ENCODE measurements at regions not wholly inside any gene's neighbourhood (a gene's known extent, or its start where the extent isn't known, plus 50 kb on each side); places are given as distances from the start of the nearest gene placed in this dataset.
"Not testable (repeated sequence)": the region's sequence is repeated elsewhere in the genome, so short reads cannot be mapped to it uniquely, and the experiment has no call there.

DNA sequence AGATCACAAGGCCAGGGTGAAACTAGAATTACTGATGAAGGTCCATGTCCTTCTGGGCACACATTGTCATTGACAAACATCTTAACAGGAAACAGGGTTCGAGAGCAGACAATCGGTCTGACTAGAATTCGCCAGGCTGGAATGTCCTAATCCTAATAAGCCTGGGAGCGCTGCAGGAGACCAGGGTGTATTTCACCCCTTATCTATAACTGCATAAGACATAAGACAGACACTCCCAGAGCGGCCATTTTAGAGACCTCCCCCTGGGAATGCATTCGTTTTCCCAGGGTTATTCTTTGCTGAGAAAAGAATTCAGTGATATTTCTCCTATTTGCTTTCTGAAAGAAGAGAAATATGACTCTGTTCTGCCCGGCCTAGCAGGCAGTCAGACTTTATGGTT, 1112.9 kb upstream of the TENM3 start:
- DNase-seq (ENCODE audit: low read depth) = not testable (repeated sequence)

DNA sequence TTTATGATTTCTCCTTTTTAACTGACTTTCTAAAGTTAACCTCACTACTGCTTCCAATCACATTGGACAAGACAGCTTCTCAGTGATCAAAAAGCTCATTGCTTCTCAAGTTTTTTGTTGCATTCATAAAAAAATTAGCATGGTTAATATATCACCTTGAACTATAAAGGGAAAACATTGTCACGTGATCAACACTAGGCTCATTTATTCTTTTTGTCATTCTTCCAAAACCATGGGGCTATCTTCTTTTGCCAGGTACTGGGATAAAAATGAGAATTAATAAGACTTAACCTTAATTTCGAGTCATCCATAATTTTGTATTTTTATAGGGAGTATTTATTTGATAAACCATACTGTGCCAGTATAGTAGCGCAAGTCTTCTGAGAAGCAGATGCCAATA, 1105.9 kb upstream of the TENM3 start:
- DNase-seq (ENCODE audit: low read depth) = no peak

DNA sequence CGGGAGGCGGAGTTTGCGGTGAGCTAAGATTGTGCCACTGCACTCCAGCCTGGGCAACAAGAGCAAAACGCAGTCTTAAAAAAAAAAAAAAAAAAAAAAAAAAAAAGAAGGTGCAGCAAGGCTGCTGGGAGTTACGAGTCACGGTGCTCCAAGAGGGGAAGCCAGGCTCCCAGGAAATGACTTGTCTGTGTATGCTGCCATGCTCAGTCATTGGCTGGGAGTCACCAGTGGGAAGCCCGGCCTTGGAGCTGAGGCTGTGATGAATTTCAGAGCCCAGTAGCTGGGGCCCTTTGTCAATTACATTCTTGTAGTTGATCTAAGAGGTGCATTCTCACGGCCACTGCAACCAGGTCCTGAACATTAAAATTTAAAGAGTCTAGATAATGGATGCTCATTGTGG, 1105.1 kb upstream of the TENM3 start:
- DNase-seq (ENCODE audit: low read depth) = no peak

DNA sequence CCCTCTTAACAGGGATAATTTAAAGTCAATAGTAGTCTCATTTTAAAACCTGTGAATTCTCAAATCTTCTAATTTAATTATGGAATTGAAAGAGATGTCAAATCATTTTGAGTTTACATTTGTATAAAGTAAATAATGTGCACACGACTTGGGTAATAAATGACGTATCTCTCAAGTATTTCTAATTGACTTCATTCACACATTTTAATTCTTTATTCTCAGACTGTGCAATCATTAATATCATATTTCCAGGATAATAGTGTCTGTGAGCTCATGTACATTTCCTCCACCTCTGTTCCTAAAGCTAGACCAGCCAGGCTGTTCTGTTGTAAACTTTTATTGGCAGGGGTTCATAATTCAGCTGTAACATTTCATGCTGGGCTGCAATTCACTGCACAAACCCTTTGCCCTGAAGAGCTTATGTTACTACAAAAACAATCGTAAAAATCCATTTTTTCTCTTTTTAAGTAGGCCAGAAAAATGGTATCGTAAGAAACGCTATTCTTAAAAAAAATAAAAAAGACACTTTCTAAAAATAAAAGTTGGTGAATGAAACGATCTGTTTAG, 1103.1 kb upstream of the TENM3 start:
- DNase-seq (ENCODE audit: low read depth) = no peak

- peak; percentile 47 for DNase-seq (ENCODE audit: low read depth)
Observed at GRCh38 chr4:181143250-181143854, 1099.8 kb upstream of the TENM3 start.

DNA sequence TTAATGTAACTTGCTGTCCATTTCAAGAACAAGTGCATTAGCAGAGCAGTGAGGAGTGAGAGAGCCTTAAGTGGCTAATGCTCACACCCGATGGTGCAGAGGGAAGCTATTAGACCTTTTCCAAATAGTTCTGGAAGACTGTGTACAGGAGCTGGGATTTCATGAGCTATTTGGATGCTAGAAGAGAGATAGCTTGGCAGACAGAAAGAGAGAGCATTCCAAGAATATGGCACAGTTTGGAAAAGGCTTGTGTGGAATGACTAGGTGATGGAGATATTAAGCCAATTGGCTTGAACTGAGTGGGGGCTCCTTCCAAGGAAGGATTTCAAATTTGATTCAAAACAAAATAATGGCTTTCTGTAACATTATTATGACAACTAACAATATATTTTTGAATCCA, 1097.2 kb upstream of the TENM3 start:
- DNase-seq (ENCODE audit: low read depth) = no peak

DNA sequence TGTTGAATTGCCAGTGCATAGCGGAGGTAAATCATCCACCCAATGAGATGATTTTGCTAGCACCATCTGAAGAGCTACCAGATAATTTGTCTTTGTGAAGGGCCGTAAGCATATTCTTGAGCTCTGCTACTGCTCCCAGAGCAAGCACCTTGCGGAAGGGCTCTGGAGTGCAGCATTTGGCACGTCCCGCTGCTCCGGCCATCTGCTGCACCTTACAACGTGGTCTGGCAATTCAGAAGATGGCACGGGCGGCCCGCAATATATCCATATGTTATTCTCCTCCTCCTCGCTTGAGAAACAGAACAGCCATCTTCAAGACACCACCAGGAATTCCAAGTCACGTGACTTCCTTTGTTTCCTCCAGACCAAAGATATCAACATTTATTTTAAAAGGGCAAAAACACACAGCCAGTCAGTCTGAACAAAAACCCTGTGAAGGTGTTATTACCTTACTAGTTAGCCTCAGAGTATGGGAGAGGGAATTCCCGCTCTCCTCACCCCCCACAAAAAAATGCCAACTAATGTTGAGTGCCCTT, 1095.7 kb upstream of the TENM3 start:
- no peak for DNase-seq (ENCODE audit: low read depth)

DNA sequence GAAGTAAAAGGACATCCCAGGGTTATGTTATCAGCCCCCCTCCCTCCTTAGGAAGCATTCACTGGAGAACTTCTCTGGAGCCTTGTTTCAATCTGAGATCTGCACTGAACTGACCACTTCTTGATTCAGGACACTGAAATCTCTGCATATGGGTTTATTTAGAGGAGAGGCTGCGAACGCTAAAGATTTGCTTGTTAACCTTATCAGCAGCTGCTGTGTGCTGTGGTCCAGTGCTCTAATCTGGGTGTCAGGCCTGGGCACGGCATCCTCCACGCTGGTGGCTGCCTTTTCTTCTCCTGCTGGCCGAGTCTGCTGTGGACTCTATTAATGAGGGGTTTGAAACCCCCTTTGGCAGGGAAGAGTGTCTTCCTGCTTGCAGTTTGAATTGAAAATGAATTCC, 1094.7 kb upstream of the TENM3 start:
- DNase-seq (ENCODE audit: low read depth) = no peak

DNA sequence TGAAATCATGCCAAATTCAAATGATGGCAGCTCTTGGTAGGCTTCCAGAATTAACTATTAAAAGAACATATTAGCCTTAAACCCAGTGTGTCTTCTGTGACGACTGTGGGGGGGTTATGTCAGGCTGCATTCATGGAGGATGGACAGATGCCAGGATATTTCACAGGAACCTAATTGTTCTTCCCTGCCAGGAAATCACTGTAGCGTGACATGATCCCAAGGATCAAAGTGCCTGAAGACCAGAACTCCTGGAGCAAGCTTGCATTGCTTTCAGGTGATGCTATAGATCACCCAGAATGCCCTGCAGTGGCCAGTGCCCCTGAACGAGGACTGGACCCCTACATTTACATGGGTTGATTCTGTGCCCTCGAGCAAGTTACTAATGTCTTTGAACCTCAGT, 1093.0 kb upstream of the TENM3 start:
- no peak for DNase-seq (ENCODE audit: low read depth)

- no peak for DNase-seq (ENCODE audit: low read depth)
Observed at GRCh38 chr4:181151856-181152255, 1091.3 kb upstream of the TENM3 start.

GRCh38 chr4:181157647-181158046, 1085.6 kb upstream of the TENM3 start:
- DNase-seq (ENCODE audit: low read depth) = no peak

- no peak for DNase-seq (ENCODE audit: low read depth)
Observed at GRCh38 chr4:181158971-181159370, 1084.2 kb upstream of the TENM3 start.

GRCh38 chr4:181161669-181162068, 1081.5 kb upstream of the TENM3 start:
- DNase-seq (ENCODE audit: low read depth) = no peak

- DNase-seq (ENCODE audit: low read depth) = no peak
Observed at GRCh38 chr4:181162266-181162665, 1080.9 kb upstream of the TENM3 start.

- DNase-seq (ENCODE audit: low read depth) = no peak
Observed at GRCh38 chr4:181162676-181163075, 1080.5 kb upstream of the TENM3 start.

DNA sequence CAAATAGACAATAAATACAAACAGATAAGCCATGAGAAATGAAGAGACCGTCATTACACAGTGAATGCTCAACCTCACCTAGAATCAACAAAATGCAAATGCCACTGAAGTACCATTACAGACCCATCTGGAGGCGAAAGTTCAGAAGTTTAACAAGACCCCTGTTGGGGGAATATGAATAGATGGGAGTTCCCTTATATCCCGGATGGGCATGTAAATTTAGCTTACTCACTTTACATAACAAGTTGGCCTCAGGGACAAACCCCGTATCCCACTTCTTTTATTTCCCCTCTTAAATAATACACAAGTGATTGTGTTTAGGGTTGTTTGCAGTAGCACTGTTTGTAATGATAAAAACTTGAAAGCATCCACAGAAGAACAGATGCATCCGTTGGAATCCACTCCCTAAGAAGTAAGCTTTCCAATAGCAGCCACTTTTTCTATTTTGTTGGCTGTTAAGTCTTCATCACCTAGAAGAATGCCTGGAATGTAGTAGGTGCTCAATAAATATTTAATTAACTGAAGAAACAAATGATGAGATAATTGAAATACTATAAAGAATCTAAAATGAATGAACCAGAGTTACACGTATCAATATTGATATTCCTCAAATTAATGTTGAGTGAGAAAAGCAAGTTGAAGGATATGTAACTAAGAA, 1076.3 kb upstream of the TENM3 start:
- no peak for DNase-seq (ENCODE audit: low read depth)

DNA sequence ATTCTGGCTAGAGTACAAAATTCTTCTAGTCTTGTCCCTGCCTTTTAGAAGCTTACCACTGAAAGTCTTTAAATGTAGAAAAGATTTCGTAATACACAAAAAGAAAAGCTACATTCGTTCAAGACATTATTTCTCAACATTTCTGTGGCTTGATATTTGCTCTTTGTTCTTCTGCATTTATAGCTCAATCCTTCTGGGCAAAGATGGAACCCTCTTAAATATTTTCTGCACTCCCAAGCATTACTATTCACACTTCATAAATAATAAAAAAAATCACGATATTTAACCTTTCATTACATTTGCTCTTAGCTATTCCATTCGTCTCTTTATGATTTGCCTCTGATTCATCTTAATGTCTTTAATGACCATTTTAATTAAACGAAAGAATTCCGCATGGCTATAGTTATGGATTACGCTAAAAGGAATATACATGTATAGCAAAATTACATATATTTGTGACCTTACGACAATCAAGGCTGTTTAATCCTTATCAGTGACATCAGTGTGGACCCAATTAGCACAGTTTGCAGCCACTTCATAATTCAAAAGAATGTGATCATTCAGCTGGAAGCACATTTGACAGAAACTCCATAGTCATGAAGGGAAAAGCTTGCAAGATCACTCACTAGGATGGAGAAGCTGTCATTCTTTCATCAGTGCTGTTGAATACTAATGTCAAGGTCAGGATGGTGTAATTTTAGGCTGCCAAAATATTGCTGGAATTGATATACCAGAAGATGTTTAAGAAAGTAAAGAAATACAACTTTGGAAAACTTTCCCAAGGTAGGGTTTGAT, 1075.0 kb upstream of the TENM3 start:
- DNase-seq (ENCODE audit: low read depth) = no peak

GRCh38 chr4:181173046-181173445, 1070.2 kb upstream of the TENM3 start:
- no peak for DNase-seq (ENCODE audit: low read depth)

DNA sequence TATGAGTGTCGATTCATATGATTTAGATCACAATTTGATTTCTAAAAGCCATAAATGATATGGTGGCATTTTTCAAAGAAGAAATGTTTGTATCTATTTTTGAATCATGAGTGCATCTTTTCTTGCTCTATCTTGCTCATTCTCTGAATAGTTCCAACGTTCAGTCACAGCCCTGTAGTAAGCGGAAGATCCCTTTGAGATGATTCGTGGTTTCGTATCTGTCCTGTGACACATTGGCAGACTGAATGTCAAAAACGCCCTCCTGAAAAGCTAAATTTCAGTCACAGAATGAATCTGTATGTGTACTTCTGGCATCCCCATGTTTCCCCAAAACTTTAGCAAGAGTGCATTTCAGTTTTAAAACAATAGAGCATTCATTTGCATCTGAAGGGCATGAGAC, 1066.9 kb upstream of the TENM3 start:
- no peak for DNase-seq (ENCODE audit: low read depth)

DNA sequence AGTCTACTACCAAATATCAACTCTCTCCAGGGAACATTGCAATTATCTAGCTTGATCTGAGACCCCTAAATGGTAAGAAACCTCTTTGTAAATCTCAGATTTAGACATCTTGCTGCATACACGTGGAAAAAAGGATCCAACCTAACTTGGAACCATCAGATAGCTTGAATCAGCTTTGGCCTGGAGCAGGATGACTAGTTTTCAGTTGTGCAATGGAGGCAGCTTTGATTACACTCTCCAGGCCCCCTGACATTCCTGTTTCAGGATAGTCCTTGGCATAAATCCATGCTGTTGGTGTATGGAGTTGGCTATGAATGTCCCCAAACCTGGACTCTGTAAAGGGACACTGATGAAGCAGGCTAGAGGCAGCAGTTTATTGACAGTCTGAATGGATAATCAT, 1061.9 kb upstream of the TENM3 start:
- no peak for DNase-seq (ENCODE audit: low read depth)

GRCh38 chr4:181189751-181190150, 1053.5 kb upstream of the TENM3 start:
- DNase-seq (ENCODE audit: low read depth) = no peak

DNA sequence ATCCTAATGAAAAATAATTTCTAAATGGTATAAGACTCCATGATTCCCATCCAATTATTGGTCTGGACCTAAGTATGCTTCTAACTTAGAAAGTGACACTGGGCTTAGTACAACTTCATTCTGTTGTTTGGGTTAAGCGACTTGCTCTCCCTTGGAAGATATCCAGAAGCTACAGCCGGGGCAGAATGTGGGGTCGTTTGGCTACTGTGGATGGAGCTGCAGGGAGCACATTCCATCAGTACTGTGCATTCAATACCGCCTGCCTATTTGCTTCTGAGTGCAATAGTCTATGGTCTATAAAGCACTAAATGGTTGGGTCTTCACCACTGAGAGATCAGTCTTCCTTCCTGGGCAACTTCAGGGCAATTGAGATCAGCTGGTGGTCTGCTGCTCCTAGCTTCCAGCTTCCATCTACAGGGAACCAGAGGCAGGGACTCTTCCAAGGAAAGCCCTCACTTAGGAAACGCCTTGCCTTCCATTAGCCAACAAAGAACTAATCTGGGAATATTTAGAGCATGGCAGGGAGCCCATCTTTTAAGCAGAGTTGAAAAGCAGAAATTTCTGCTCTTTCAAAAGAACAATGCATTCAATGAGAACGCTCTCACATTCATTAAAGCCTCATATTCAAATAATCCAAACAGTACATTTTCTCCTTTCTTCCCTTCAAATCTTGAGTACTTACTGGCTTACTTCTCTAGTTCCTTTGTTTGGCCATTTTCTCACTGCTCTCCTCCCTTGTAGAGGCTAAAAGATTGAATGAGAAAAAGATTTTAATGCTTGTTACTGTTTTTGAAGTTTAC, 1049.9 kb upstream of the TENM3 start:
- DNase-seq (ENCODE audit: low read depth) = no peak

Measured in GM04504 (cell line).